ENCODE measurements at regions not wholly inside any gene's neighbourhood (a gene's known extent, or its start where the extent isn't known, plus 50 kb on each side); places are given as distances from the start of the nearest gene placed in this dataset.

DNA sequence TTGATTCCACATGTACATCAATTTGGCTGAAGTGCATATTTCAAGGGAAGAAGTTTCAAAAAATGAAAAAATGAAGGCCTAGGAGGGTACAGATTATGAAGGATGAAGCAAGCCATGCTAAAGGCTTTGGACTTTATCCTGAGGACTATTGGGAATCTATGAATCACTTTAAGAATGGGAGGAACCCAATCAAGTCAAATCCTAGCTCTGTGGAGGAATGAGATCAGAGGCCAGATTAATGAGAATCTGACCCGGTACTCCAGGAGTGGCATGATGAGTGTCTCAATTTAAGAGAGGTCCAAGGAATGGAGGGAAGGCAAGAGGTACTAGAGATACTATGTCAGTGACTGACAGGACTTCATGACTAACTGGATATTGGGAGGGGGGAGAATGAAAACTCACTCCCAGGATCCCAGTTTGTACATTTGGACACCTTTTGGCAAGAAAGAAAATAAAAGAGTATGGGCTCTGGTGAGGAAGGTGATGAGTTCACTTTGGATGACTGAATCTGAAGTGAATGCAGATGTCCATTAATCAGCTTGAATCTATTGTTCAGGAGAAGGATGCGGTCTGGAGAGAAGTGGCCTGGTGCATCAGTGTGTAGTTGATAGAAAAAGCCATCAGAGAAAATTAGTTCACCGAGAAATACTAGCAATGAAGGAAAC is 349.0 kb downstream of the EFNB2 start:
- ATAC-seq (no peak), DNase-seq (ENCODE audit: low spot score in 2 of 2) (no peak)
- peaks cover 4 to 15% of the 10 kb centered on the region in 2 donors for H3K9me3 Mint-ChIP-seq
- H3K36me3 Mint-ChIP-seq, result no peaks in the 10 kb centered on the region
- H3K27ac Mint-ChIP-seq, result no peak overlapping the region

DNA sequence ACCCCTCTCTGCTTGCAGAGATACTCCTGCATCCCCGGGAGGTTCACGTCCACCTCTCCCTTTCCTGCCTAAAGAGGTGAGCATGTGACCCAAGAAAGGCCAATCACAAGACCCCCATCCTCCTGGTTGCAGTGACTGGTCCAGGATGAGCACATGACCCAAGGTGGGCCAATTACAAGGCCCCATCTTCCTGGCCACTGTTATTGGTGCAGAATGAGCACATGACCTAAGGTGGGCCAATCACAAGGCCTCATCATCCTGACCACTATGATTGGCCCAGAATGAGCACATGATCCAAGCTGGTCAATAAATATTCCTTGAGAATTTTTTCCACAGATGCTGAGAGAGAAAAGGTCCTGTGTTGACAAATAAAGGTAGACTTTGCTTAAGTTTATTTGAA is 350.7 kb downstream of the EFNB2 start:
- DNase-seq (ENCODE audit: low spot score in 2 of 2) (no peak), ATAC-seq (no peak)
- Mint-ChIP-seq H3K9me3 (peaks cover 4 to 15% of the 10 kb centered on the region in 2 donors), H3K36me3 (no peaks in the 10 kb centered on the region), H3K27ac (no peak overlapping the region)

DNA sequence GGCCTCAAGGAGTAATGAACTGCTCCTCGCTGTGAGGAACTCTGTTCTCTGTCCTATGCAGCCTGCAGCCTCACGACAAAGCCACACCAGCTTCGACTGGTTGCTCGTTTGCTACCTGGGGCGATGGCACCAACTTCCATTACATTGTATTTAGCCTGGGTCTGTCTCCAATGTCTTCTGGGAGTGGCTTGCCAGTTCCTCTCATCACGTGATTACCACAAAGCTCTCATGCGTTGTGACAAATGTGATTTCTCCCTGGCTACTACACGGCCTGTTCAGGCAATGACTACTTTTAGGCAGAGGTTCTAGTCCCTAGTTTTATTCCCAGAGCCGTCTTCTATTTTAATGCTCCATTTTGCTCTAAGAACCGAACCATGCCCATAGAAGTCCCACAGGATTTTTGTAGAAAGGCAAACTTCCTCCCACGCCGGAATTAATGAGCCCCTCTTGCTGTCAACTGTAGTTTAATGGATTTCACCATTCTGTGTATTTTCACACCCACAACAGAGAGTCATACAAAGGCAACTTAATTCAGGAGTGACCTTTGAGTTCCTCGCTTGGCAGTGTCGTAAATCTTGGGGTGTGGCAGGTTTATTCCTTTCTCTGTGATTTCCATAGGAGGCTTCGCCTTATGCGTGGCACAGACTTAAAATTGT is 351.9 kb downstream of the EFNB2 start:
- H3K36me3 Mint-ChIP-seq, result no peaks in the 10 kb centered on the region
- H3K9me3 Mint-ChIP-seq, result peaks cover 4 to 15% of the 10 kb centered on the region in 2 donors
- DNase-seq (ENCODE audit: low spot score in 2 of 2) (no peak), ATAC-seq (no peak)
- H3K27ac Mint-ChIP-seq, result no peak overlapping the region

DNA sequence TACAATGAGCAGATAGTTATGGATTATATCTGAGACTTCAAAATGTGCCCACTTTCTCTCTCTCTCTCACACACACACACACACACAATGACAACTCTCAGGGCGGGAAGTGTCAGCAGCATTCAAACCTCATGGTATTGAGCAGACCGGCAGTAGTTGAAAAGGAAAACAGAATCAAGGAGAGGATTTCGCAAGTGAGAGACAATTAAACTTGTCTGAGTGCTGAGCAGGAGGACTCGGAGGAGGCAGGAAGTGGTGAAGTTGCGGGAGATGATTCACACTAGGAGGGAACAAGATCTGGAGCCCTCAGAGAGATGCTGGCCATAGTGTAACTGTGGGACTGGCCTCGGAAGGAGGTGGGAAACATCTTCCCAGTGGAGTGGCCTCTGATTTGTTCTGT is 353.1 kb downstream of the EFNB2 start:
- Mint-ChIP-seq H3K9me3 (peaks cover 4 to 12% of the 10 kb centered on the region in 2 donors), H3K27ac (no peak overlapping the region), H3K36me3 (no peaks in the 10 kb centered on the region)
- no peak for DNase-seq (ENCODE audit: low spot score in 2 of 2)
- ATAC-seq, result no peak

DNA sequence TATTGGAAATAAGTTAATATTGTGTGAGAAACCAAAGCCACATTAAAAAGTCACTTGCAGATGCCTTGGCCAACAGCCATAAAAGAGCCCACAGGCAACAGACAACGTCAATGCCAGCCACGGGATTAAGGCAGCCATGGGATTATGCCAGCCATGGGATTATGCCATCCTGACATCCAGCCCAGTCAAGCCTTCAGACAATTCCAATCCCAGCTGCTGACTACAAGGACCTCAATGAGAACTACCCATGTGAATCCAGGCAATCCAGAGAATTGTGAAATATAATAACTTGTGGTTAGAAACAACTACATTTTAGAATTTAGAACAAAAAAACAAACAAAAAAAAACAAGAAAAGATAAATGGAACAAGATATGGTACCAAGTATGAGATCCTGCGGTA is 356.6 kb downstream of the EFNB2 start:
- Mint-ChIP-seq H3K9me3 (peaks cover 0 to 4% of the 10 kb centered on the region in 2 donors), H3K27ac (no peak overlapping the region), H3K36me3 (no peaks in the 10 kb centered on the region)
- ATAC-seq, result no peak
- DNase-seq (ENCODE audit: low spot score in 2 of 2), result no peak

DNA sequence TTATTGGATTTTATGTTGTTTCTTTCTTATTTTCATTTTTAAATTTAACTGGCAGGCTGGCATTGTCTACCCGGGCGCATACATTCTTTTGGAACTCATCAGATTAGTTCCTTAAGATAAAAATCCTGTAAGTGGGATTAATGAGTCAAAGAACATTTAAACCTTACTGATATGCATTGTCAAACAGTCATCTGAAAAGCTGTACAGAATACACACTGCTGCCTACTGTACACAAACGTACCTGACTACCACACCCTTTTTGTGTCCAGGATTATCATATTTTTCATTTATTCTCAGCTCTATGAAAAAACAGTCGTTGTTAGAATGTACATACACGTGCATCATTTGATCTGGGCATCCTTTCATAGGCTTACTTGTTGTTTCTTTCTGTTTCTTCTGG is 358.3 kb downstream of the EFNB2 start:
- no peak for ATAC-seq
- Mint-ChIP-seq H3K36me3 (no peaks in the 10 kb centered on the region), H3K27ac (no peak overlapping the region), H3K9me3 (peaks cover 0 to under 1% of the 10 kb centered on the region in 2 donors)
- no peak for DNase-seq (ENCODE audit: low spot score in 2 of 2)

DNA sequence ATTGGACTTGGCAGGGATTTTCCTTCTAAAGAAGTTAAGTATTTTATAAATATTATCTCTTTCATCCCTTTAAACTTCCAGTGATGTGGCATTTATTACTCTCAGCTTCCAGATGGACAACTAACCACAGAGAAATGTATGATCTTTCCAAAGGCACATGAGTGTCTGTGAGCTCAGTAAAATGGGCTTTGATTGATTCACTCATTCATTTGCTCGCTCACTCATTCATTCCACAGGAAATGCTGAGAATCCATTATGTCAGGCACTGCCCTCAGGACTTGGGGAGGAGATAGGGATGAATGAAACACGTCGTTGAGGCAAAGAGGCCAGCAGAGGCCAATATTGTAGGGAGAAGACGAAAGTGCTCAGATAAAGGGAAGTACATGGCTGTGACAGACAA is 359.3 kb downstream of the EFNB2 start:
- ATAC-seq, result no peak
- Mint-ChIP-seq H3K36me3 (no peaks in the 10 kb centered on the region), H3K27ac (no peak overlapping the region), H3K9me3 (no peaks in the 10 kb centered on the region)
- DNase-seq (ENCODE audit: low spot score in 2 of 2), result no peak

DNA sequence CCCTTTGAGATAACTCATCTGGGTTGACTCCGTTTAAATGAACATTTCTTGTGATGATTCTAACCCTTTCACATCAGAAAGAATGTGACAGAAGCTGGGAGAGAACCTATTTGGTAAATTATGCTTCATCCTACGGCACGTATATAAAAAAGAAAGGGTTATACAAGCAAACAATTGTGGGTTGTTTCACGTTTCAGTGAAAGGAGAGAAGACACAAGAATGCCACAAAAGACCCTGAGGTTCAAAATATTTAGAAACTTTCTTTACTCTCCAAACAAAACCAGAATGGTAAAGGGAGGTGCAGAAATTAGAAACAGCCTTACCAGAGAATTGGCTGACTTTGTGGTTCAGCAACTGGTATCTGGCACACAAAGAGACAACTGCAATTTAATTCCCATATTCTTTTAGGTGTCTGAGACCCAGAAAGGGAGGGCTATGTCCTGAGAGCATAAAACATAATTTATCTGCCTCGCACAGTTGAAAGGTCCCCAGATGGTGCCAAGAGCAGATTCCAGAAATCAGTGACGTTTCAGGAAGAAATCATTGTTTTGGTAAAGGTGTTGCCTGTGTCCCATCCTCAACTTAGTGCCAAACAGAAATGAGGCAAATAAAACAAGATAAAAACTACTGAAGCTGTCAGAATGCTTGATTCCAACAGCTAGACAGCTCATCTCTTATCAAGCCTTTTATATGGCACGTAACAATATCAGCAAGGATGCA is 361.4 kb downstream of the EFNB2 start:
- Mint-ChIP-seq H3K9me3 (no peaks in the 10 kb centered on the region), H3K27ac (no peak overlapping the region), H3K36me3 (no peaks in the 10 kb centered on the region)
- ATAC-seq (no peak), DNase-seq (ENCODE audit: low spot score in 2 of 2) (no peak)

DNA sequence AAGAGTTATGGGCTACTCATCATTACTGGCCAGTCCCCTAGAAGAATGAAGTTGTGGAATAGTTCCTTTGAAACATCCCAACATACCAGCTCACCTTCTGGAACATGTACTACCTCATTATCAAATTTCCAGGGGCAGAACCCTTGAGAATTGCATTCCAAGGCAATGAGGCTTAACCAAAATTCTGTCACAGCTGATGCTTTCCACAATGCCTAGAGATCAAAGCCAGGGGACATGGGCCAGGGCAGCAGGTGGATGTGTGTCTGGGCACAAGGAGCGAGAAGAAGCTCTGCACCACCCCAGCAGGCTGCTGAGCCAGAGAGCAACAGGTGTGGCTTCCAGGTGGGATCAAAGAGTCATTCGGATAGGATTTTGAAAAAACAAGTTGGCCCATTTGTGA is 362.1 kb downstream of the EFNB2 start:
- no peak for ATAC-seq
- H3K27ac Mint-ChIP-seq, result no peak overlapping the region
- no peaks in the 10 kb centered on the region for H3K9me3 Mint-ChIP-seq
- DNase-seq (ENCODE audit: low spot score in 2 of 2), result no peak
- no peaks in the 10 kb centered on the region for H3K36me3 Mint-ChIP-seq

DNA sequence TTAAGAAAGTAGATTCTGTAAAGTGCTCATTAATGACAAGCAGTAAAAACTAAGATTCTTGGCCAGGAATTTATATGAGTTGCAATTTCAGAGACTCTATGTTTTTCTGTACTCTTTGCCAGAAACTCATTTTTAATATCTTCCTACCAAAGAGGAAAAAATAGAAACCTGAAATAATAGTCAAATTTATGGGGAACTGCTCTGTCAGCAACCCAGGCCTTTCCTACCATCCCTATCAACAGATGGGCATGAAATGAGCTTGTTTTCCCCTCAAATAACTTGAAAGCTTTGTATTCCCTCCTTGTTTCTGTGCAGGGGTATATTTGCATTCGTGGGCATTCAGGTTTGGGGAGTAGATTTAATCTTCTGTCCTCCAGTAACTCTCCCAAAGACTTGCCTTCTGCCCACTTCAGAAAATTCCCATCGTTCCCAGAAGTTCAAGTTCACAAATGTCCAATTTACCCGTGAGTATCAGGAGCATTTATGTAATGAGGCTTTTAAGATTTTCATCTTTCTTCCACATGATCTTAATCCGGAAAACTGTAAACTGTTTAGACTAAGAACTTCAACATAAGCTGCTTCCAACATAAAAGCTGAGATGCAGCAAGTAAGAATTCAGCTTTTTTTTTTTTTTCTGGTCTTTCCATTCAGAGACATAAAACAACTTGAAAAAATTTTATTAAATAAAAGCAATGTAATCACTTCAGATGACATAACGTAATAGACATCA is 363.1 kb downstream of the EFNB2 start:
- Mint-ChIP-seq H3K9me3 (peaks cover 3 to 7% of the 10 kb centered on the region in 2 donors), H3K27ac (no peak overlapping the region), H3K36me3 (no peaks in the 10 kb centered on the region)
- DNase-seq (ENCODE audit: low spot score in 2 of 2) (no peak), ATAC-seq (no peak)

DNA sequence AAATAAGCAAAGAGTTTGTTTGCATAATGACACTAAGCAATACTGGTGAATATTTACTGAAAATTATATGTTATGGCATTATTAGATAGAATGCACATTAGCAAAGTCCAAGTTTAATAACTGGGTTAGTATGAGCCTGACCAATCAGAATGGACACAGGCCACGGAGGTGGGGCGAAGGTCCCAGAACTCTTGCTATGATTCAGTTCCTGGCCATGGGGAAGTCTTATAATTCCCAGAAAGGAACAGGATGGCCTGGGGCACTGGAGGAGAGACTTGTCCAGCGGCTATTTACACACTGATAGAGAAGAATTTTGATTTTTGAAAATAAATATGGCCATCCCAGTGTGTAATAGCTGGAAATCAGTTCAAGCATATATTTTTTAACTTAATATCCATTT is 372.0 kb downstream of the EFNB2 start:
- no peak for DNase-seq (ENCODE audit: low spot score in 2 of 2)
- no peak overlapping the region for H3K27ac Mint-ChIP-seq
- peaks cover 3 to 11% of the 10 kb centered on the region in 2 donors for H3K9me3 Mint-ChIP-seq
- ATAC-seq, result no peak
- H3K36me3 Mint-ChIP-seq, result no peaks in the 10 kb centered on the region

DNA sequence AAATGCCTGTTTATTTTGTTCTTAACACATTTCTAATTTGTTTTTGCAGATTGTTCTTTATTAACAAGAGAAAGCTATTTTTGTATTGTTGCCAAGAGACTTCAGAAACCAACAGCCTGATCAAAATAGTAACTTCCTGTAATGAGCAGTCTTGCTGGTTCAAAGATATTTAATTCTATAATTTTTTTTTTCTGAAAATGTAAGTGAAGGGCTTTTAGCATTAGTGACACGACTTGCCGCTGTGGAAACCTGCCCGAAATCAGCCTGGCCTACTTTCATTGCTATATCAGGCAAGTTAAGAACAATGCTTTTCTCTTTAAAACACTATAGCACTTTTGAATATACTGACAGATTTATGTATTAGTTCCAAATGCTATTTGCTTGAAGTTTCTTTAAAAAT is 374.3 kb downstream of the EFNB2 start:
- no peak for ATAC-seq
- Mint-ChIP-seq H3K36me3 (no peaks in the 10 kb centered on the region), H3K27ac (no peak overlapping the region), H3K9me3 (no peaks in the 10 kb centered on the region)
- no peak for DNase-seq (ENCODE audit: low spot score in 2 of 2)

DNA sequence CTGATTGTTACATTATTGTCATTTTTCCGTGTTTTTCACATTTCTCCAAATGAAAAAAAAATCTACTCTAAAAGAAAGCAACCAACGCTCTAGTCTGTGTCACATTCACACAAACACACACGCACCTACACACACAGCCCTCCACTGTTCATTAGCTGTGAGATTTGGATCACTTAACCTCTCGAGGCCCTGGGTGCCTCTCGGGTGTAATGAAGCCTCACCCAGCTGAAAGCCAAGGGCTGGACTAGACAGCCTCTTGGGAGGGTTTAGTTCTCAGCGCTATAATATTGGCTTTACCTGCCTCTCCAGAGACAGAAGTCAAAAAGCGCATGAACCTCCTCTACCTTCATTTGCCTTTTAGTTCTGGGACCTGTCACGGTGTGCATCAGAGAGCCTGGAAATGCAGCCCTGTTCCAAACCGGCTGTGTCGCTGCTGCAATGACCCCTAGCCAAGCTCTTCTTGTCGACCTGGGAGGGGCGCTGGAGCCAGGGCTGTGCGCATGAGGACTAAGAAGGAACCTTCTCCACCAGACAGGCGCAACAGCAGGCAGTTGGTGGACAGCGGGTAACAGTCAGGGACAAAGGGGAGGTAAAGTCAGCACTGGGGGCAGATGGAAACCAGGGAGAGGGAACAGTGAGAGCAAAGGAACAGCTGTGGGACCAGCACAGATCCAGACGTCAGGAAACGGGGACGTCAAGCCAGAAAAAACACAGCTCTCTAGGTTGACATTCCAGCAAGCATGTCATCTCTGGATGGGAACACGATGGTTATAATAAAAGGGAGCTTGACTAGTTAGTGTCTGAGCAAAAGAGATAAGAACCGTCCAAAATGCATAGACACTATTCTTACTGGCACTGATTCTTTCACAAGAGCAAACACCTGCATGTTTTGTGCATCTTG is 375.9 kb downstream of the EFNB2 start:
- Mint-ChIP-seq H3K36me3 (no peaks in the 10 kb centered on the region), H3K27ac (no peak overlapping the region), H3K9me3 (no peaks in the 10 kb centered on the region)
- DNase-seq (ENCODE audit: low spot score in 2 of 2) (no peak), ATAC-seq (no peak)

DNA sequence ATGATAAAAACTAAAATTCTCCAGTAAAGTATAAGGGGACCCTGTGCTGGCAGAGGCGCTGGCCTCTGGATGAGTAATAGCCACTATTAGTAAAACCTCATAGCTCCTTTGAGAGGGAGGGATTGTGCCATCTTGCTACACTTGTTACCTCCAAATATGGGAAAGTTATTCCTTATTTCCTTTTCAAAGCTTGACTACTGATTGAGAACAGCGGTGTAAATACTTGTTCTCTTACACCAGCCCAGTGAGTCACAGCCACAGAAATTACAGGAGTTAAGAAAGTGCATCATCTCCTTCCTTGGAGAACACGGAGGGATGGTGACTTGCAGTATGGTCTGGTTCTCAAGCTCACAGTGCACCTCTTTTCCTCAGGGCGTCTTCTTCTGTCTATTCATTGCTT is 379.0 kb downstream of the EFNB2 start:
- Mint-ChIP-seq H3K36me3 (no peaks in the 10 kb centered on the region), H3K27ac (no peak overlapping the region), H3K9me3 (peaks cover 0 to 7% of the 10 kb centered on the region in 2 donors)
- DNase-seq (ENCODE audit: low spot score in 2 of 2), result no peak
- ATAC-seq, result no peak

DNA sequence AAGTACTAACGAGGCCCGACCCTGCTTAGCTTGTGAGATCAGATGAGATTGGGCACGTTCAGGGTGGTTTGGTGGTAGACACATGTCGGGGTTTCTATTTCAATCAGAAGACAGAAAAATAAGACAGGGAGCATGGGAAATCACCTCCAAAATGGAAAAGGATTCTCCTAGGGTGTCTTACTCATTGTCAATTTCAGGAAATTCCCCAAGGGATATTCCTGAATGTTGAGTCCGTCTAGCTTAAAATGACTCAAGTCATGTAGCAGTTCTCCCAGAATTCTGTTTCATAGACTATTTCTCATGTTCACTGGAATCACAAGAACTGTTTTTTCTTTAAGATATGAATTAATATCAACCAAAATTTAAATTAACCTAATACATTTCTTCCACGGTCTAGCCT is 380.1 kb downstream of the EFNB2 start:
- ATAC-seq (no peak), DNase-seq (ENCODE audit: low spot score in 2 of 2) (no peak)
- H3K36me3 Mint-ChIP-seq, result no peaks in the 10 kb centered on the region
- H3K9me3 Mint-ChIP-seq, result peaks cover 0 to 7% of the 10 kb centered on the region in 2 donors
- no peak overlapping the region for H3K27ac Mint-ChIP-seq

DNA sequence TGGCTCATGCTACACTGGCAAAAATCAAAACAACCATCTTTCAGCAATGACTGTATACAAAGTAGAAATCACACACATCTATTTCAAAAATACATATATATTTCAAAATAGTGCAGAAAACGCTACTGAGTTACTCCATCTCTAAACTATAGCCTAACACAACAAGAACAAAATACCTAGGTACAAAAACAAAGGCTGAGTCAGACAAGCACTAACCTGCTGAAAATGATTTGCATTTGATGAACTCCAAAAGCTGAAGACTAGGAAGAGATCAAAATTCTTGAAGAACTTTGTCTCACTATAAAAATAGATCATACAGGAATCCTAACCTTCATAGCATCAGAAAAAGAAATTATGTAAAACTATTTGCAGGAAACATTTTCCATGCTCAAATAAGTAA is 381.6 kb downstream of the EFNB2 start:
- Mint-ChIP-seq H3K9me3 (peaks cover 0 to 7% of the 10 kb centered on the region in 2 donors), H3K27ac (no peak overlapping the region), H3K36me3 (no peaks in the 10 kb centered on the region)
- ATAC-seq (no peak), DNase-seq (ENCODE audit: low spot score in 2 of 2) (no peak)

Measured in activated naive CD4-positive, alpha-beta T cell treated with anti-CD3 and anti-CD28 coated beads, Interleukin-2, amount 50 U/mL, for 72 hours (primary cell).